ENCODE measurements at regions not wholly inside any gene's neighbourhood (a gene's known extent, or its start where the extent isn't known, plus 50 kb on each side); places are given as distances from the start of the nearest gene placed in this dataset.

DNA sequence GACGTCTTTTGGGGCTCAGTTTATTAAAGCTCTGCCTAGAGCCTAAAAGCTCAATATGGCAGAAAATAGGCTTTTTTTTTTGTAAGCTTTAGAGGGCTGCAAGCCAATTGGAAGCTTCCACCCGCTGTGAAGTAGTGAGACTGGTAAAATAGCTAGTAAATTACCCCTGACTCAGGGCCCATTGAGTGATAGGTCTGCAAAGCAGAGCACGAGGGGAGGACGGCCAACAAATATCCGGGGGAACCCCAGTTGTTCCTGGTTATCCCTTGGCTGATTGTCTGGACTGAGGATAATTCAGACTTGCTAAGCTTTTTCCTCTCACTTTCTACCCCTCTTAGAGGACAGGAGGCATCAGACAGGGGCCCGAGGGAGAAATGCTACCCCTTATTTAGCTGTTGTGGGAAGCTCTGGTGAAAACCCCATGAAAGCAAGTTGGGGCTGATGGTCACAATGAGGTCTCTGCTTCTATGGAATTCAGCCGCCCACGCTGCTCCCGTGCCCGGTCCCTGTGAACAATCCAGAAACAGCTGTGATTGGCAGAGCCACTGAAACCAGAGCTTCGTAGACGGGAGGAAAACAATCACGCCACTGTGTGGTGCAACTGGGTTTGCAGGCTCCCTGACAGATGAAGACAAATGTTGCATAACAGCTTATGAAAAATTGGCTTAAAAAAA is 141.9 kb upstream of the LGALSL start:
- H3K4me3 ChIP-seq (ENCODE audit: control insufficient read depth, low read depth, low read length): no peak overlapping the region
- peak; percentile 96 for DNase-seq (ENCODE audit: low read depth)
- TF ChIP-seq, protein P1, sequence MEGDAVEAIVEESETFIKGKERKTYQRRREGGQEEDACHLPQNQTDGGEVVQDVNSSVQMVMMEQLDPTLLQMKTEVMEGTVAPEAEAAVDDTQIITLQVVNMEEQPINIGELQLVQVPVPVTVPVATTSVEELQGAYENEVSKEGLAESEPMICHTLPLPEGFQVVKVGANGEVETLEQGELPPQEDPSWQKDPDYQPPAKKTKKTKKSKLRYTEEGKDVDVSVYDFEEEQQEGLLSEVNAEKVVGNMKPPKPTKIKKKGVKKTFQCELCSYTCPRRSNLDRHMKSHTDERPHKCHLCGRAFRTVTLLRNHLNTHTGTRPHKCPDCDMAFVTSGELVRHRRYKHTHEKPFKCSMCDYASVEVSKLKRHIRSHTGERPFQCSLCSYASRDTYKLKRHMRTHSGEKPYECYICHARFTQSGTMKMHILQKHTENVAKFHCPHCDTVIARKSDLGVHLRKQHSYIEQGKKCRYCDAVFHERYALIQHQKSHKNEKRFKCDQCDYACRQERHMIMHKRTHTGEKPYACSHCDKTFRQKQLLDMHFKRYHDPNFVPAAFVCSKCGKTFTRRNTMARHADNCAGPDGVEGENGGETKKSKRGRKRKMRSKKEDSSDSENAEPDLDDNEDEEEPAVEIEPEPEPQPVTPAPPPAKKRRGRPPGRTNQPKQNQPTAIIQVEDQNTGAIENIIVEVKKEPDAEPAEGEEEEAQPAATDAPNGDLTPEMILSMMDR (conservative IDR thresholded peaks at IDR 0.05; ENCODE audit: control insufficient read depth, insufficient read depth, low read depth, low read length): peak; percentile 64

- DNase-seq (ENCODE audit: low read depth): no peak
- no peak overlapping the region for H3K4me3 ChIP-seq (ENCODE audit: control insufficient read depth, low read depth, low read length)
- TF ChIP-seq, protein P1 (conservative IDR thresholded peaks at IDR 0.05; ENCODE audit: control insufficient read depth, insufficient read depth, low read depth, low read length): no peak
Measured at GRCh38 chr2:64312622-64313397, 141.2 kb upstream of the LGALSL start.

GRCh38 chr2:64313398-64313723 is 140.6 kb upstream of the LGALSL start:
- TF ChIP-seq, protein P1 (conservative IDR thresholded peaks at IDR 0.05; ENCODE audit: control insufficient read depth, insufficient read depth, low read depth, low read length): no peak
- DNase-seq (ENCODE audit: low read depth): no peak
- no peak overlapping the region for H3K4me3 ChIP-seq (ENCODE audit: control insufficient read depth, low read depth, low read length)

DNA sequence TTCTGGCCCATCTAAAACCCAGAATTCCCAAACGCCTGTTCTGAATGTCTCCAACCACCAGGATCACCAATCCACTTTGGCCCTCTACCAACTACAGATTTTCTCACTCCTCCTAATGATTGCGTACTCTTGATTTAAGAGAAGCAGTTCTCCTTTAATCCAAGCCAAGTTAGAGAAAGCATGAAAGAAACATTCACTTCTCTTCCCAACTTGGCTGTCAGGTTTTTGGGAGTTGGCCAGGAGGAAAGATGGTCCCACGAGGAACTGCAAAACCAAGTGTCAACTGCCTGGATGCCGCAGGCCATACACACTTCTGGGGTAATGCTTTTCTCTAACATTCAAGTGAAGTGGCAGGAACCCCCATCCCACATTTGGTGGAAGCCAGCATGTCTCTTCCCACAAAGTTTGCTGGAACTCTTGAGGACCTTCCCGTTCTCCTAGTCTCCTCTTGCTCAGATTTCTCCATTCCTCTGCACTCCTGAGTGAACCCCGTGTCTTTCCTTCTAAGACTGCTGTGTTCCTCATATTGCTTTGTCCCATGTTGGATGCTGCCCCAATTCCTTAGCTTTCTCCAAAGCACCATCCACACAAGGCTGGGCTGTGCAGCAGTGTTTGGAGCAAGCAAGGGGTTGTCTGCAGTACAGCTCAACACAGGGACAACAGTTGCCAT is 138.5 kb upstream of the LGALSL start:
- no peak overlapping the region for H3K4me3 ChIP-seq (ENCODE audit: control insufficient read depth, low read depth, low read length)
- no peak for DNase-seq (ENCODE audit: low read depth)
- TF ChIP-seq, protein P1 (conservative IDR thresholded peaks at IDR 0.05; ENCODE audit: control insufficient read depth, insufficient read depth, low read depth, low read length): no peak

DNA sequence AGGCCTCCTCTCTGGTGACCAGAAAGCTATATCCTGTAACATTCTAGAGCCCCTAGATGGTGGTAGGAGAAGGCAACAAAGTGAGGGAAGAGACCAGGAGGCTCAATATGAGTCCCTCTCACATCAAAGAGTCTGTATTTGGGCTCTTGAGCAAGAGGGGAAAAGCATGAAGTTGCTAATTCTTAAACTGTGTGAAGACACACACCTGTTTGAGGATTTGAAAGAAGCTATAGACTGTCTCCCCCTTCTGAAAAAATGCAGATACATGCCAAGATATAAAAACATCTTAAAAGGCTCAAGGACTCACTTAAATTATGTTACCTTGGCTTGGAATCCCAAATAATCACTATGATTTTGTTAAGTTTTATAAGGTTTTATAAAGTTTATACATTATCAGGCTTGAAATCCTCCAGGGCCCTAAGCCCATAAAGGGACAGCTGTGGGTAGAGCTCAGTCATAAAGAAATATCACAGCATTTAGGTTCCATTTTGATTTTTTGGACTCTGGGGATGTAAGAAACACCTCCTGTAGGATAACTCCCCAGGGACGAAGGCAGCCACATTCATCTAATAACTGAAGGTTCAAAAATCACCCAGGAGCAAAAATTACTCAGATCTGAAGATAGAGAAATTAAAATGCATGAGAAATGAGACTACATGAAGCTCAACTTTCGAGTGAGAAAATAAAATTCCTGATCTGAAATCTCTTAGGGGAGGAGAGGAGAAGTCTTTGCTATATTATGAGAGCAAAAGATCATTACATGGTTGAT is 136.1 kb upstream of the LGALSL start:
- H3K4me3 ChIP-seq (ENCODE audit: control insufficient read depth, low read depth, low read length): no peak overlapping the region
- no peak for DNase-seq (ENCODE audit: low read depth)
- TF ChIP-seq, protein P1 (conservative IDR thresholded peaks at IDR 0.05; ENCODE audit: control insufficient read depth, insufficient read depth, low read depth, low read length): no peak

DNA sequence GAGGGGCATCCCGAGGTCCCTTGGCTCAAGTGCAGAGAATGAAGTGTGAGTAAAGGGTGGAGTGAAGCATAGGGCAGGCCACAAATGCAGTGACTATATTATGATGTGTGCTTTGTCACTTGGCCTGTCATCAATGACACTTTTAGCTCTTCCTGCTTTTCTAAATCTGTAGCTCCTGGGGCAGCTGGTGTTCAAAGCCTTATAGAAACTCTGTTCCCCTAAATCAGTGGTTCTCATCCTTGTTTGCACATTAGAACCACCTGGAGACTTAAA is 135.6 kb upstream of the LGALSL start:
- no peak overlapping the region for H3K4me3 ChIP-seq (ENCODE audit: control insufficient read depth, low read depth, low read length)
- TF ChIP-seq, protein P1 (conservative IDR thresholded peaks at IDR 0.05; ENCODE audit: control insufficient read depth, insufficient read depth, low read depth, low read length): no peak
- no peak for DNase-seq (ENCODE audit: low read depth)
